Body of pancreas (tissue), 4 donors: ENCODE measurements at regions not wholly inside any gene's neighbourhood (a gene's known extent, or its start where the extent isn't known, plus 50 kb on each side); places are given as distances from the start of the nearest gene placed in this dataset.

Experiments used
- ATAC-seq: fragments of 150-250 bp; one replicate; pipeline ENCODE4 v1.9.1; 2016
- DNase-seq, 4 donors: peaks; one replicate each; pipeline ENCODE4 v3.0.0-alpha.2; 2019
- H3K27ac ChIP-seq, 4 donors: fragments of 200-600 bp; sonication (generic); 1 replicate in 3 of 4; 2 replicates in 1 of 4; pipeline versions ENCODE4 v1.5.1 to v1.6.1; 2016 to 2019; ENCODE audit warnings: mild to moderate bottlenecking in 1 of 4, mixed read lengths in 1 of 4, moderate library complexity in 1 of 4
- H3K27me3 ChIP-seq, 2 donors: fragments of 200-600 bp; sonication (generic); one replicate each; pipeline ENCODE4 v1.6.0; 2016; ENCODE audit warnings: mild to moderate bottlenecking in 1 of 2
- H3K36me3 ChIP-seq, 2 donors: fragments of 200-600 bp; sonication (generic); replicated peaks in 1 of 2; 2 replicates each; pipeline ENCODE4 v1.5.1; 2016; ENCODE audit warnings: low read depth in 2 of 2; ENCODE audit not compliant: insufficient read depth in 1 of 2
- H3K4me1 ChIP-seq: fragments of 200-600 bp; sonication (generic); one replicate; pipeline ENCODE4 v1.6.0; 2016
- H3K4me3 ChIP-seq, 2 donors: fragments of 200-600 bp; sonication (generic); 1 replicate in 1 of 2; 2 replicates in 1 of 2; pipeline ENCODE4 v1.5.1; 2016 to 2019
- H3K9me3 ChIP-seq, 3 donors: fragments of 200-600 bp; sonication (generic); 1 replicate in 2 of 3; 2 replicates in 1 of 3; pipeline ENCODE4 v1.5.1; 2016
- POLR2A ChIP-seq, 3 donors: fragments of 450-650 bp; IDR thresholded peaks; one replicate each; pipeline ENCODE4 v1.6.1; 2016; ENCODE audit warnings: antibody characterized with exemption in 3 of 3, mild to moderate bottlenecking in 2 of 3
- WGBS, 2 donors: methylation state at CpG; one replicate each; pipeline ENCODE4 v1.1.5; 2017; 5-methylcytosine and 5-hydroxymethylcytosine counted together
- intact Hi-C: fragments of 100-400 bp; cut with DNase I; formaldehyde crosslinking; loops from one replicate; pipeline ENCODE4 v1.15.1; 2023
- TF ChIP-seq, protein P1 (sequence below), 7 experiments: fragments of 450-650 bp in 4 of 7; fragments of 200-600 bp in 3 of 7; sonication (generic) in 3 of 7; IDR thresholded peaks; one replicate each; pipeline ENCODE4 v1.5.1; 2016 to 2019; ENCODE audit warnings: antibody characterized with exemption in 7 of 7

DNA sequence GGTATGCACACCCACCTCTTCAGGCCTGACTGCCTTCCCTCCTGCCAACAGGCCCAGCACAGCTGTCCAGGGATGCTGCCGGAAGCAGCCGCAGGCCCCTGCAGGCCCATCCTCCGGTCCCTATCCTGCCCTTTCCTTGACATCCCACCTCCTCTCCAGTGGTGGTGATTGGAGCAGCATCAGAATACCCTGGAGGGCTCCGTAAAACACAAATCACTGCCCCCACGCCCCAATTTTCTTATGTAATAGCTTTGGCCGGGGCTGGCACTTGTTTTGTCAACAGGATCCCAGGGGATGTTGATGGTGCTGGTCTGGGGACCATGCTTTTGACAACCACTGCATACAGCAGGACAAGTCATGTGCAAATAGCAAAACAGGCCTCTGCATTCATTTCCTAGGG, 274.5 kb downstream of the GADD45G start:
- H3K27ac ChIP-seq, result peak overlapping the region in 1 of 4 donors; percentile 5

DNA sequence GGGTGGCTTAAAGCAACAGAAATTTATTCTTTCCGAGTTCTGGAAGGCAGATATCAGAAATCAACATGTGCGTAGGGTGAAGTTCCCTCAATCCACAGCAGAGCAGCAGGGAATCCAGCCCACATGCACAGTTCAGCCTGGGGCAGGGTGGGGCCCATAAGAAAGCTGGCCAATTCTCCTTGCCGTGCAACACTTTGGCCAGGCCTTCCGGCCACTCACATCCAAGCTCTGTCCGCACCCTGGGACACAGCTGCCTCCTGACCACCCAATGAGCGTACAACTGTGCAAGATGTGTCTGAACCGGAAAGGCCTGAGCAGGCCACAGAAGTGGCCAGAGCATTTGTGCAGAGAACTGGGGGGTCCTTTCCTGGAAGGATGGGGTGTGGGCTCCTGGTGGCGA, 274.9 kb downstream of the GADD45G start:
- WGBS, 2 donors, result 79 to 85% methylated on average over 8 of the region's 8 CpGs
- ATAC-seq (no peak), DNase-seq (peak in 1 of 4 donors; percentile 12)
- TF ChIP-seq POLR2A (IDR thresholded peaks at IDR 0.05), result no peak
- TF ChIP-seq, protein P1, sequence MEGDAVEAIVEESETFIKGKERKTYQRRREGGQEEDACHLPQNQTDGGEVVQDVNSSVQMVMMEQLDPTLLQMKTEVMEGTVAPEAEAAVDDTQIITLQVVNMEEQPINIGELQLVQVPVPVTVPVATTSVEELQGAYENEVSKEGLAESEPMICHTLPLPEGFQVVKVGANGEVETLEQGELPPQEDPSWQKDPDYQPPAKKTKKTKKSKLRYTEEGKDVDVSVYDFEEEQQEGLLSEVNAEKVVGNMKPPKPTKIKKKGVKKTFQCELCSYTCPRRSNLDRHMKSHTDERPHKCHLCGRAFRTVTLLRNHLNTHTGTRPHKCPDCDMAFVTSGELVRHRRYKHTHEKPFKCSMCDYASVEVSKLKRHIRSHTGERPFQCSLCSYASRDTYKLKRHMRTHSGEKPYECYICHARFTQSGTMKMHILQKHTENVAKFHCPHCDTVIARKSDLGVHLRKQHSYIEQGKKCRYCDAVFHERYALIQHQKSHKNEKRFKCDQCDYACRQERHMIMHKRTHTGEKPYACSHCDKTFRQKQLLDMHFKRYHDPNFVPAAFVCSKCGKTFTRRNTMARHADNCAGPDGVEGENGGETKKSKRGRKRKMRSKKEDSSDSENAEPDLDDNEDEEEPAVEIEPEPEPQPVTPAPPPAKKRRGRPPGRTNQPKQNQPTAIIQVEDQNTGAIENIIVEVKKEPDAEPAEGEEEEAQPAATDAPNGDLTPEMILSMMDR (IDR thresholded peaks at IDR 0.05), result no peak
- Histone ChIP-seq H3K4me3 (no peak overlapping the region), H3K36me3 (no peaks in the 10 kb centered on the region), H3K4me1 (peaks cover 14% of the 10 kb centered on the region), H3K9me3 (no peaks in the 10 kb centered on the region), H3K27me3 (no peaks in the 10 kb centered on the region), H3K27ac (no peak overlapping the region)
- intact Hi-C loops, result no loop called here

More for the DNA sequence above, 274.5 kb downstream of the GADD45G start:
- 75 to 85% methylated on average over 5 to 6 of the region's 6 CpGs for WGBS, 2 donors
- TF ChIP-seq, protein P1 (IDR thresholded peaks at IDR 0.05), result no peak
- no peak for TF ChIP-seq POLR2A (IDR thresholded peaks at IDR 0.05)
- Histone ChIP-seq H3K4me3 (no peak overlapping the region), H3K36me3 (no peaks in the 10 kb centered on the region), H3K9me3 (no peaks in the 10 kb centered on the region), H3K4me1 (peaks cover 14% of the 10 kb centered on the region), H3K27me3 (no peaks in the 10 kb centered on the region)
- ATAC-seq (no peak), DNase-seq (peak in 1 of 4 donors; percentile 8)
- intact Hi-C loops, result no loop called here

DNA sequence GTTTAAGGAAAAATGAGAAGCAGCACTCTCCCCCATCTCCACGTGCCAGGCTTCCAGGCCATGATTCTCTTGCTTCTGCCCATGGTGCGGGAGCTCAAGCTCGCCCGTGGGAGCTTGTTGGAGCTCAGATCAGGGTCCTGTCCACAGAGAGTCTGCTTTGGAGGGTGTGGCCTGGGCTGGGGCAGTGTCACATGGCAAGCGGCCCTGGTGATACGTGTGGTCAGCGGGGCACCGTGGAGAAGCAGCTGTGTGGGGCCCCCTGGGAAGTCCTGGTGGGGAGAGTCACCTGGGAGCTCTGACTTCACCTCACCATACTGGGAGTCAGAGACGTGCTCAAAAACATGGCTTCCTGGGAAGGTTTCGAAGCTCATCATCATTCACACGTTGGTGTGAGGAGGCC, 275.3 kb downstream of the GADD45G start:
- TF ChIP-seq, protein P1 (IDR thresholded peaks at IDR 0.05), result no peak
- no peak for TF ChIP-seq POLR2A (IDR thresholded peaks at IDR 0.05)
- Histone ChIP-seq H3K27ac (no peak overlapping the region), H3K36me3 (no peaks in the 10 kb centered on the region), H3K4me3 (no peak overlapping the region), H3K9me3 (no peaks in the 10 kb centered on the region), H3K4me1 (peaks cover 14% of the 10 kb centered on the region), H3K27me3 (no peaks in the 10 kb centered on the region)
- ATAC-seq, result no peak
- DNase-seq, result peak in 1 of 4 donors; percentile 5
- intact Hi-C loops, result no loop called here
- 92 to 93% methylated on average over 11 of the region's 11 CpGs for WGBS, 2 donors

DNA sequence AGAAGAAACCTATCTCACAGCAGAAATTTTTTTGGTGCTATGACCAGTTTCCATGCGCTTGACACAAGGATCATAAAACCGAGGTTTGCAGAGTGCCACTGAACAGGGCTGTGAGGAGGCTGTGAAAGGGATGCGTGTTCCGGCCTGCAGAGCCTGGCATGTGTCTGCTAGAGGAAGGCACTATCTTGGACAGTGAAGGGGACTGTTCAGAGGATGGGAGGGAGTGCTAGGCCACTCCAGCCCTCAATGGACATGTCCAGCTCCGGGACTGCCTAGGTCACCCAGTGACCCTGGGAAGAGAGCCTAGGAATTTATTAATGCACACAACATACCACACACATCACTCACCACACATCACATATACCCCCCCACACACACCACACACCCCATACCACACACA, 275.9 kb downstream of the GADD45G start:
- WGBS, 2 donors, result 93 to 97% methylated on average over 5 of the region's 5 CpGs
- TF ChIP-seq POLR2A (IDR thresholded peaks at IDR 0.05), result no peak
- TF ChIP-seq, protein P1 (IDR thresholded peaks at IDR 0.05), result no peak
- Histone ChIP-seq H3K27ac (no peak overlapping the region), H3K9me3 (no peaks in the 10 kb centered on the region), H3K4me1 (peaks cover 14% of the 10 kb centered on the region), H3K36me3 (no peaks in the 10 kb centered on the region), H3K27me3 (no peaks in the 10 kb centered on the region), H3K4me3 (no peak overlapping the region)
- intact Hi-C loops, result no loop called here
- ATAC-seq (no peak), DNase-seq (peak in 1 of 4 donors; percentile 4)

DNA sequence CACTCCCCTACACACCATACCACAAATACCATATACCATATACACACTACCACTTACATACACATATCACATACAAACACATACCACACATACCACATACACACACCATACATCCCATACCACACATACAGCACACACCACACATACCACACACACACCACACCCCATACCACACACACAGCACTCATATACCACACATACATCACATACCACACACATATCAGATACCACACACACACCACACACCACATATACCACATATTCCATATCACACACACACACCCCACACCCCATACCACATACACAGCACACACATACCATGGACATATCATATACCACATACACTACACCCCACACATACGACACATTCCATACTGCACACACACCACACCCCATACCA, 276.6 kb downstream of the GADD45G start:
- H3K9me3 ChIP-seq, result no peaks in the 10 kb centered on the region
- peaks cover 14% of the 10 kb centered on the region for H3K4me1 ChIP-seq
- H3K27me3 ChIP-seq, result no peaks in the 10 kb centered on the region
- no peak for DNase-seq
- no peak for ATAC-seq
- intact Hi-C loops, result no loop called here
- H3K27ac ChIP-seq, result peak overlapping the region in 1 of 4 donors; percentile 15
- no peak for TF ChIP-seq POLR2A (IDR thresholded peaks at IDR 0.05)
- TF ChIP-seq, protein P1 (IDR thresholded peaks at IDR 0.05), result no peak
- no peak overlapping the region for H3K4me3 ChIP-seq
- WGBS, 2 donors, result 75 to 79% methylated on average over 1 of the region's 1 CpG
- H3K36me3 ChIP-seq, result no peaks in the 10 kb centered on the region
